HepG2 (cell line): ENCODE measurements at regions not wholly inside any gene's neighbourhood (a gene's known extent, or its start where the extent isn't known, plus 50 kb on each side); places are given as distances from the start of the nearest gene placed in this dataset.

Source experiments
- IRF9 ChIP-seq: sonication (generic); formaldehyde crosslinking; IDR thresholded peaks from 2 replicates; pipeline ENCODE4 v1.8.0; 2022; ENCODE audit warnings: missing genetic modification reagents, mild to moderate bottlenecking, borderline replicate concordance
- KLF9 ChIP-seq: IDR thresholded peaks from 2 replicates; pipeline ENCODE4 v1.6.1; 2016; ENCODE audit warnings: low read depth
- POLR2A ChIP-seq, 2 experiments: IDR thresholded peaks; 2 replicates each; pipeline ENCODE4 v1.6.1; 2011; ENCODE audit warnings: low read depth in 2 of 2, low read length in 2 of 2, mild to moderate bottlenecking in 1 of 2, moderate library complexity in 1 of 2; ENCODE audit not compliant: insufficient read depth in 1 of 2
- ZBTB2 ChIP-seq: sonication (generic); formaldehyde crosslinking; IDR thresholded peaks from 2 replicates; pipeline ENCODE4 v1.8.0; 2022; ENCODE audit warnings: low read depth, missing genetic modification reagents
- ZNF18 ChIP-seq: sonication (generic); formaldehyde crosslinking; IDR thresholded peaks from 2 replicates; pipeline ENCODE4 v1.8.0; 2022; ENCODE audit warnings: mild to moderate bottlenecking, missing genetic modification reagents; ENCODE audit not compliant: insufficient replicate concordance
- ZNF24 ChIP-seq: fragments of 450-650 bp; IDR thresholded peaks from 2 replicates; pipeline ENCODE4 v1.6.1; 2017; ENCODE audit warnings: antibody characterized with exemption, mild to moderate bottlenecking

GRCh38 chr9:13053504-13053903 lies 226.0 kb downstream of the MPDZ start:
- no peak for TF ChIP-seq KLF9 (CRISPR knock-in tag)
- no peak for TF ChIP-seq POLR2A (IDR thresholded peaks at IDR 0.05; ENCODE audit: insufficient read depth in 1 of 2, low read depth in 2 of 2, low read length in 2 of 2)
- TF ChIP-seq ZBTB2 (CRISPR knock-in tag), result no peak
- no peak for TF ChIP-seq ZNF18 (CRISPR knock-in tag)
- no peak for TF ChIP-seq IRF9 (CRISPR knock-in tag)
- no peak for TF ChIP-seq ZNF24
